Activated naive CD8-positive, alpha-beta T cell treated with anti-CD3 and anti-CD28 coated beads for 36 hours (primary cell): ENCODE measurements at regions not wholly inside any gene's neighbourhood (a gene's known extent, or its start where the extent isn't known, plus 50 kb on each side); places are given as distances from the start of the nearest gene placed in this dataset.

Experiments
- DNase-seq: peaks from one replicate; pipeline ENCODE4 v3.0.0; 2021
- H3K27ac Mint-ChIP-seq: one replicate; pipeline ENCODE4 v1.8.0; 2022; ENCODE audit warnings: mild to moderate bottlenecking, moderate library complexity, mixed read lengths
- H3K27me3 Mint-ChIP-seq: one replicate; pipeline ENCODE4 v1.8.0; 2022; ENCODE audit warnings: mild to moderate bottlenecking, mixed read lengths
- H3K36me3 Mint-ChIP-seq: one replicate; pipeline ENCODE4 v1.8.0; 2021; ENCODE audit warnings: mild to moderate bottlenecking, mixed read lengths
- H3K4me1 Mint-ChIP-seq: one replicate; pipeline ENCODE4 v1.8.0; 2021; ENCODE audit warnings: mixed read lengths
- H3K4me3 Mint-ChIP-seq: one replicate; pipeline ENCODE4 v1.8.0; 2022; ENCODE audit warnings: mild to moderate bottlenecking, moderate library complexity, mixed read lengths
- H3K9me3 Mint-ChIP-seq: one replicate; pipeline ENCODE4 v1.8.0; 2022; ENCODE audit warnings: mixed read lengths

GRCh38 chr16:64615630-64616280 is 506.1 kb downstream of the CDH11 start:
- H3K4me3 Mint-ChIP-seq, result no peak overlapping the region
- peaks cover 25% of the 10 kb centered on the region for H3K9me3 Mint-ChIP-seq
- H3K27ac Mint-ChIP-seq, result no peak overlapping the region
- H3K4me1 Mint-ChIP-seq, result no peaks in the 10 kb centered on the region
- H3K36me3 Mint-ChIP-seq, result no peaks in the 10 kb centered on the region
- no peak for DNase-seq
- no peaks in the 10 kb centered on the region for H3K27me3 Mint-ChIP-seq

GRCh38 chr16:64596196-64596595 is 525.7 kb downstream of the CDH11 start:
- Mint-ChIP-seq H3K27ac (no peak overlapping the region), H3K9me3 (peaks cover 10% of the 10 kb centered on the region), H3K36me3 (no peaks in the 10 kb centered on the region), H3K4me3 (no peak overlapping the region), H3K4me1 (no peaks in the 10 kb centered on the region), H3K27me3 (no peaks in the 10 kb centered on the region)
- no peak for DNase-seq

- Mint-ChIP-seq H3K36me3 (no peaks in the 10 kb centered on the region), H3K9me3 (peaks cover 9% of the 10 kb centered on the region), H3K27me3 (no peaks in the 10 kb centered on the region), H3K4me3 (no peak overlapping the region), H3K27ac (no peak overlapping the region), H3K4me1 (no peaks in the 10 kb centered on the region)
- DNase-seq, result no peak
These were observed 531.4 kb downstream of the CDH11 start for GRCh38 chr16:64590513-64590912.

GRCh38 chr16:64589836-64590235 is 532.0 kb downstream of the CDH11 start:
- Mint-ChIP-seq H3K27me3 (no peaks in the 10 kb centered on the region), H3K36me3 (no peaks in the 10 kb centered on the region), H3K4me3 (no peak overlapping the region), H3K9me3 (peaks cover 6% of the 10 kb centered on the region), H3K4me1 (no peaks in the 10 kb centered on the region), H3K27ac (no peak overlapping the region)
- no peak for DNase-seq

- Mint-ChIP-seq H3K27me3 (no peaks in the 10 kb centered on the region), H3K9me3 (peaks cover 6% of the 10 kb centered on the region), H3K4me1 (no peaks in the 10 kb centered on the region), H3K4me3 (no peak overlapping the region), H3K36me3 (no peaks in the 10 kb centered on the region), H3K27ac (no peak overlapping the region)
- no peak for DNase-seq
These were observed 535.1 kb downstream of the CDH11 start for GRCh38 chr16:64586781-64587180.

- no peaks in the 10 kb centered on the region for H3K4me1 Mint-ChIP-seq
- H3K36me3 Mint-ChIP-seq, result no peaks in the 10 kb centered on the region
- no peaks in the 10 kb centered on the region for H3K27me3 Mint-ChIP-seq
- no peak overlapping the region for H3K27ac Mint-ChIP-seq
- H3K4me3 Mint-ChIP-seq, result no peak overlapping the region
- no peak for DNase-seq
- H3K9me3 Mint-ChIP-seq, result peaks cover 6% of the 10 kb centered on the region
These were observed 536.5 kb downstream of the CDH11 start for GRCh38 chr16:64585367-64585766.

- no peak overlapping the region for H3K4me3 Mint-ChIP-seq
- no peak for DNase-seq
- H3K4me1 Mint-ChIP-seq, result no peaks in the 10 kb centered on the region
- H3K27ac Mint-ChIP-seq, result no peak overlapping the region
- H3K27me3 Mint-ChIP-seq, result no peaks in the 10 kb centered on the region
- peaks cover 1% of the 10 kb centered on the region for H3K9me3 Mint-ChIP-seq
- no peaks in the 10 kb centered on the region for H3K36me3 Mint-ChIP-seq
These were observed 541.3 kb downstream of the CDH11 start for GRCh38 chr16:64580558-64580957.

GRCh38 chr16:64579712-64580111 is 542.2 kb downstream of the CDH11 start:
- no peaks in the 10 kb centered on the region for H3K36me3 Mint-ChIP-seq
- DNase-seq, result no peak
- H3K27me3 Mint-ChIP-seq, result no peaks in the 10 kb centered on the region
- no peaks in the 10 kb centered on the region for H3K4me1 Mint-ChIP-seq
- H3K9me3 Mint-ChIP-seq, result peaks cover 1% of the 10 kb centered on the region
- H3K4me3 Mint-ChIP-seq, result no peak overlapping the region
- H3K27ac Mint-ChIP-seq, result no peak overlapping the region

- no peak overlapping the region for H3K4me3 Mint-ChIP-seq
- no peaks in the 10 kb centered on the region for H3K36me3 Mint-ChIP-seq
- H3K9me3 Mint-ChIP-seq, result peaks cover 14% of the 10 kb centered on the region
- no peaks in the 10 kb centered on the region for H3K27me3 Mint-ChIP-seq
- DNase-seq, result no peak
- no peaks in the 10 kb centered on the region for H3K4me1 Mint-ChIP-seq
- no peak overlapping the region for H3K27ac Mint-ChIP-seq
These were observed 576.1 kb downstream of the CDH11 start for GRCh38 chr16:64545768-64546167.

- no peak for DNase-seq
- H3K36me3 Mint-ChIP-seq, result no peaks in the 10 kb centered on the region
- H3K9me3 Mint-ChIP-seq, result peaks cover 15% of the 10 kb centered on the region
- no peaks in the 10 kb centered on the region for H3K4me1 Mint-ChIP-seq
- no peak overlapping the region for H3K4me3 Mint-ChIP-seq
- no peak overlapping the region for H3K27ac Mint-ChIP-seq
- no peaks in the 10 kb centered on the region for H3K27me3 Mint-ChIP-seq
These were observed 577.0 kb downstream of the CDH11 start for GRCh38 chr16:64544859-64545258.

- peaks cover 11% of the 10 kb centered on the region for H3K9me3 Mint-ChIP-seq
- no peak overlapping the region for H3K4me3 Mint-ChIP-seq
- H3K27me3 Mint-ChIP-seq, result no peaks in the 10 kb centered on the region
- no peaks in the 10 kb centered on the region for H3K4me1 Mint-ChIP-seq
- no peak for DNase-seq
- H3K36me3 Mint-ChIP-seq, result no peaks in the 10 kb centered on the region
- no peak overlapping the region for H3K27ac Mint-ChIP-seq
These were observed 578.4 kb downstream of the CDH11 start for GRCh38 chr16:64543441-64543840.

- Mint-ChIP-seq H3K27me3 (no peaks in the 10 kb centered on the region), H3K27ac (no peak overlapping the region), H3K9me3 (peaks cover 11% of the 10 kb centered on the region), H3K4me3 (no peak overlapping the region), H3K36me3 (no peaks in the 10 kb centered on the region), H3K4me1 (no peaks in the 10 kb centered on the region)
- no peak for DNase-seq
These were observed 578.8 kb downstream of the CDH11 start for GRCh38 chr16:64543031-64543430.

GRCh38 chr16:64542152-64542551 is 579.7 kb downstream of the CDH11 start:
- H3K36me3 Mint-ChIP-seq, result no peaks in the 10 kb centered on the region
- H3K4me3 Mint-ChIP-seq, result no peak overlapping the region
- H3K27me3 Mint-ChIP-seq, result no peaks in the 10 kb centered on the region
- DNase-seq, result no peak
- no peak overlapping the region for H3K27ac Mint-ChIP-seq
- H3K9me3 Mint-ChIP-seq, result peaks cover 7% of the 10 kb centered on the region
- H3K4me1 Mint-ChIP-seq, result no peaks in the 10 kb centered on the region

GRCh38 chr16:64541621-64542020 is 580.2 kb downstream of the CDH11 start:
- Mint-ChIP-seq H3K4me1 (no peaks in the 10 kb centered on the region), H3K4me3 (no peak overlapping the region), H3K36me3 (no peaks in the 10 kb centered on the region), H3K27me3 (no peaks in the 10 kb centered on the region), H3K27ac (no peak overlapping the region), H3K9me3 (peaks cover 7% of the 10 kb centered on the region)
- DNase-seq, result no peak

- Mint-ChIP-seq H3K4me3 (no peak overlapping the region), H3K9me3 (peaks cover 4% of the 10 kb centered on the region), H3K27ac (no peak overlapping the region), H3K27me3 (no peaks in the 10 kb centered on the region), H3K36me3 (no peaks in the 10 kb centered on the region), H3K4me1 (no peaks in the 10 kb centered on the region)
- DNase-seq, result no peak
These were observed 581.4 kb downstream of the CDH11 start for GRCh38 chr16:64540434-64540833.

GRCh38 chr16:64539811-64540371 is 582.0 kb downstream of the CDH11 start:
- no peaks in the 10 kb centered on the region for H3K27me3 Mint-ChIP-seq
- no peak for DNase-seq
- no peaks in the 10 kb centered on the region for H3K4me1 Mint-ChIP-seq
- no peaks in the 10 kb centered on the region for H3K36me3 Mint-ChIP-seq
- no peak overlapping the region for H3K4me3 Mint-ChIP-seq
- peaks cover 4% of the 10 kb centered on the region for H3K9me3 Mint-ChIP-seq
- no peak overlapping the region for H3K27ac Mint-ChIP-seq
